ENCODE measurements at regions not wholly inside any gene's neighbourhood (a gene's known extent, or its start where the extent isn't known, plus 50 kb on each side); places are given as distances from the start of the nearest gene placed in this dataset.

DNA sequence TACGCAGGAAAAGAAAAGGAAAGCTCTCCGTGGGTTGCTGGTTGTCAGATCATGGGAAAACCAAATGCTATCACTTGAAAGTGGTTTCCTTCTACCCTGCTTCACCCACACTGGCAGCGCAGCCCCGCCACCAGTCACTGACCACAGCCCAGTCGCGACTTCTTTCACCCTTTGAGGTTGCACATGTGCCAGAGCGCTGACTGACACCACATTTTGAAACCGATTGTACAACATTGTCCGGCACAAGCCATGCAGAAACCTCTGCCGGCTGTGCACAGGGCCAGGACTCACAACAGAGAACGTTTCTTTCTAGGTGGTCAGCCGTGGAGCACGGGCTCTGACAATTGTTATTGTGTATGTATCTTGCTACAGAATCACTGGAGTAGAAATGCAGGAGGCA is 827.2 kb upstream of the POU3F3 start:
- TF ChIP-seq, protein P1, sequence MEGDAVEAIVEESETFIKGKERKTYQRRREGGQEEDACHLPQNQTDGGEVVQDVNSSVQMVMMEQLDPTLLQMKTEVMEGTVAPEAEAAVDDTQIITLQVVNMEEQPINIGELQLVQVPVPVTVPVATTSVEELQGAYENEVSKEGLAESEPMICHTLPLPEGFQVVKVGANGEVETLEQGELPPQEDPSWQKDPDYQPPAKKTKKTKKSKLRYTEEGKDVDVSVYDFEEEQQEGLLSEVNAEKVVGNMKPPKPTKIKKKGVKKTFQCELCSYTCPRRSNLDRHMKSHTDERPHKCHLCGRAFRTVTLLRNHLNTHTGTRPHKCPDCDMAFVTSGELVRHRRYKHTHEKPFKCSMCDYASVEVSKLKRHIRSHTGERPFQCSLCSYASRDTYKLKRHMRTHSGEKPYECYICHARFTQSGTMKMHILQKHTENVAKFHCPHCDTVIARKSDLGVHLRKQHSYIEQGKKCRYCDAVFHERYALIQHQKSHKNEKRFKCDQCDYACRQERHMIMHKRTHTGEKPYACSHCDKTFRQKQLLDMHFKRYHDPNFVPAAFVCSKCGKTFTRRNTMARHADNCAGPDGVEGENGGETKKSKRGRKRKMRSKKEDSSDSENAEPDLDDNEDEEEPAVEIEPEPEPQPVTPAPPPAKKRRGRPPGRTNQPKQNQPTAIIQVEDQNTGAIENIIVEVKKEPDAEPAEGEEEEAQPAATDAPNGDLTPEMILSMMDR (conservative IDR thresholded peaks at IDR 0.05; ENCODE audit: low read depth, low read length) = no peak
- Histone ChIP-seq H4K20me1 (ENCODE audit: insufficient read depth) (no peaks in the 10 kb centered on the region), H3K27me3 (ENCODE audit: insufficient read depth, low read depth) (no peaks in the 10 kb centered on the region), H3K9ac (no peak overlapping the region), H2AFZ (ENCODE audit: low read depth) (no peak overlapping the region), H3K4me1 (ENCODE audit: low read depth, poor library complexity, severe bottlenecking) (no peaks in the 10 kb centered on the region), H3K4me2 (no peak overlapping the region), H3K4me3 (IDR thresholded peaks at IDR 0.05; ENCODE audit: insufficient read depth, low read depth, low read length) (no peak overlapping the region), H3K79me2 (ENCODE audit: insufficient read depth, low read depth) (no peaks in the 10 kb centered on the region), H3K27ac (no peak overlapping the region), H3K36me3 (ENCODE audit: insufficient read depth) (no peaks in the 10 kb centered on the region)

DNA sequence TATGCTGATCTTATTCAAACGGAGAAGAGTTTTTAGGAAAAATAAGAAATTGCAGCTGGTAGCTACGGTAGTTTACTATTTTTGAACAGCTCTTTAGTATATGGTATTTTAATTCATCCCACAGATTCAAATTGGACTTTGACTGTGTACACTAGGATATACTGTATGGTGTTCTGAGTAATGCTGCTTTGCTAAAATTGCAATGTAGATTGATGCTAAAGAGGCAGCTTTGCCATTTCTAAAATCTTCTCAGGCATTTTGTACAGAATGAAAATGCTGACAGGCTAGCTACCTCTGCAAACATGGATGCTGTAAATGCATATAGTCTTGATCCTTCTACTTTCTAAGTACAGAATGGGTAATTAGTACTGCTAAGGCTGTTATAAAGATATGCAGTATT is 826.6 kb upstream of the POU3F3 start:
- H3K27ac ChIP-seq = no peak overlapping the region
- H3K4me1 ChIP-seq (ENCODE audit: low read depth, poor library complexity, severe bottlenecking) = no peaks in the 10 kb centered on the region
- H3K4me3 ChIP-seq (IDR thresholded peaks at IDR 0.05; ENCODE audit: insufficient read depth, low read depth, low read length) = no peak overlapping the region
- TF ChIP-seq, protein P1 (conservative IDR thresholded peaks at IDR 0.05; ENCODE audit: low read depth, low read length) = no peak
- H3K79me2 ChIP-seq (ENCODE audit: insufficient read depth, low read depth) = no peaks in the 10 kb centered on the region
- no peak overlapping the region for H3K4me2 ChIP-seq
- H2AFZ ChIP-seq (ENCODE audit: low read depth) = no peak overlapping the region
- no peaks in the 10 kb centered on the region for H4K20me1 ChIP-seq (ENCODE audit: insufficient read depth)
- no peaks in the 10 kb centered on the region for H3K27me3 ChIP-seq (ENCODE audit: insufficient read depth, low read depth)
- no peaks in the 10 kb centered on the region for H3K36me3 ChIP-seq (ENCODE audit: insufficient read depth)
- no peak overlapping the region for H3K9ac ChIP-seq

DNA sequence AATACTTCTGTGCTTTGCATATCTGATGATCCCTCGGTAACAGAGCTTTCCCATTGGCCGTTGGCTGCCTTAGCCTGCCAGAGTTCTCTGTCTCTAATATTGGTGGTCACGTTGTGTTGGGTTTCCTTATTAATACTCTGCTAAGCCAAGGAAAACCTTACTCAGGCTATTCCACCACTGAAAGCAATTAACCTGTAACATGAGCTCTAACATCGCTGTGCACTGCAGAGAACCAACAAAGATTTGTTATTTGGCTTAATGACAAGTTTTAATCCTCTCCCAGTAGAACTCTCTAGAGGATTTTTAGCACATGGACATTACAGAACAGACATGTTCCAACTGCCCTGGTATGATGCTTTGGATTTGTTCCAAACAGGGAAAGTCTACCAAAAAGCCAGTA is 825.9 kb upstream of the POU3F3 start:
- Histone ChIP-seq H3K79me2 (ENCODE audit: insufficient read depth, low read depth) (no peaks in the 10 kb centered on the region), H3K4me2 (no peak overlapping the region), H3K4me3 (IDR thresholded peaks at IDR 0.05; ENCODE audit: insufficient read depth, low read depth, low read length) (no peak overlapping the region), H4K20me1 (ENCODE audit: insufficient read depth) (no peaks in the 10 kb centered on the region), H3K4me1 (ENCODE audit: low read depth, poor library complexity, severe bottlenecking) (no peaks in the 10 kb centered on the region), H3K27ac (no peak overlapping the region), H3K36me3 (ENCODE audit: insufficient read depth) (no peaks in the 10 kb centered on the region), H3K27me3 (ENCODE audit: insufficient read depth, low read depth) (no peaks in the 10 kb centered on the region), H3K9ac (no peak overlapping the region), H2AFZ (ENCODE audit: low read depth) (no peak overlapping the region)
- TF ChIP-seq, protein P1 (conservative IDR thresholded peaks at IDR 0.05; ENCODE audit: low read depth, low read length) = no peak

DNA sequence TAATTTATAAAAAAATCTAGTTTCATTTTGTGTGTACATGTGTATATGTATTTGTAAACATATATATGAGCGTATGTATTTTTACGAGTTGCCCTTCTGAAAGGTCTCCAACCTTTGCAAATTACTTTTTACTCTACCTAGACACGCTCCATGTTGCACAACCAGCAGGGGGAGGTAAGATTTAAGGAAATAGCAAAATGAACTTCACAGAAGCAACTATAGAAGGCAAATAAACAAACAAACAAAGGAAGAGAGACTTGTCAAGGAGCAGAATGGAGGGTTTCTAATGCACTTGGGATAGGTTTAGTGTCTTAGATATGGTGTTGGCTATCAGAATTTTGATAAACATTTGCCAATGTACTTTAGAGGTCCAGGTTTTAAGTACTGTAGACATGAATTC is 820.5 kb upstream of the POU3F3 start:
- Histone ChIP-seq H3K27ac (no peak overlapping the region), H3K4me2 (no peak overlapping the region), H3K9ac (no peak overlapping the region), H3K36me3 (ENCODE audit: insufficient read depth) (no peaks in the 10 kb centered on the region), H2AFZ (ENCODE audit: low read depth) (no peak overlapping the region), H3K4me3 (IDR thresholded peaks at IDR 0.05; ENCODE audit: insufficient read depth, low read depth, low read length) (no peak overlapping the region), H3K4me1 (ENCODE audit: low read depth, poor library complexity, severe bottlenecking) (no peaks in the 10 kb centered on the region), H3K27me3 (ENCODE audit: insufficient read depth, low read depth) (no peaks in the 10 kb centered on the region), H3K79me2 (ENCODE audit: insufficient read depth, low read depth) (no peaks in the 10 kb centered on the region), H4K20me1 (ENCODE audit: insufficient read depth) (no peaks in the 10 kb centered on the region)
- TF ChIP-seq, protein P1 (conservative IDR thresholded peaks at IDR 0.05; ENCODE audit: low read depth, low read length) = peak; percentile 65

DNA sequence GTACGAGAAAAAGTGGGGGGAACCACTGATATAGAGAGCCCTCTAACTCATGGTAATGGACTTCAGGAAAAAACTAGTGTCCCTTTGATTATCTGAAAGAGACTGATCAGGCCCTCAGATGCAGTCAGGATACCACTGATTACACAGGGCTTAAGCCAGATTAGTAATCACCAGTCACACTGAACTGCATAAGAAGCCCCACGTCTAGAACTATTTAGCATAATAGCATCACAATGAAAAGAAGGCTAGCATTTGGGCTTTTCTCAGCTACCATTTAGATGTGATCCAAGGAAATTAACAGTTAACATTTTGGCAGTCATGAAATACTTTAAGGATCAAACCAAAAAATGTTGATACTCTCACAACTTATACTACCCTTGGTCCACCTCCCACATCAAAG is 813.1 kb upstream of the POU3F3 start:
- Histone ChIP-seq H4K20me1 (ENCODE audit: insufficient read depth) (no peaks in the 10 kb centered on the region), H3K4me3 (IDR thresholded peaks at IDR 0.05; ENCODE audit: insufficient read depth, low read depth, low read length) (no peak overlapping the region), H3K4me1 (ENCODE audit: low read depth, poor library complexity, severe bottlenecking) (peaks cover 24% of the 10 kb centered on the region), H3K79me2 (ENCODE audit: insufficient read depth, low read depth) (no peaks in the 10 kb centered on the region), H3K27me3 (ENCODE audit: insufficient read depth, low read depth) (no peaks in the 10 kb centered on the region), H3K27ac (no peak overlapping the region), H3K36me3 (ENCODE audit: insufficient read depth) (no peaks in the 10 kb centered on the region), H3K4me2 (no peak overlapping the region), H3K9ac (no peak overlapping the region), H2AFZ (ENCODE audit: low read depth) (no peak overlapping the region)
- TF ChIP-seq, protein P1 (conservative IDR thresholded peaks at IDR 0.05; ENCODE audit: low read depth, low read length) = no peak
